CD4-positive, alpha-beta T cell treated with Interferon alpha-2 for 1 hour (primary cell): ENCODE measurements at regions not wholly inside any gene's neighbourhood (a gene's known extent, or its start where the extent isn't known, plus 50 kb on each side); places are given as distances from the start of the nearest gene placed in this dataset.

Experiments used
- DNase-seq, 2 donors: peaks; one replicate each; pipeline ENCODE4 v3.0.0-alpha.2; 2020 to 2022

DNA sequence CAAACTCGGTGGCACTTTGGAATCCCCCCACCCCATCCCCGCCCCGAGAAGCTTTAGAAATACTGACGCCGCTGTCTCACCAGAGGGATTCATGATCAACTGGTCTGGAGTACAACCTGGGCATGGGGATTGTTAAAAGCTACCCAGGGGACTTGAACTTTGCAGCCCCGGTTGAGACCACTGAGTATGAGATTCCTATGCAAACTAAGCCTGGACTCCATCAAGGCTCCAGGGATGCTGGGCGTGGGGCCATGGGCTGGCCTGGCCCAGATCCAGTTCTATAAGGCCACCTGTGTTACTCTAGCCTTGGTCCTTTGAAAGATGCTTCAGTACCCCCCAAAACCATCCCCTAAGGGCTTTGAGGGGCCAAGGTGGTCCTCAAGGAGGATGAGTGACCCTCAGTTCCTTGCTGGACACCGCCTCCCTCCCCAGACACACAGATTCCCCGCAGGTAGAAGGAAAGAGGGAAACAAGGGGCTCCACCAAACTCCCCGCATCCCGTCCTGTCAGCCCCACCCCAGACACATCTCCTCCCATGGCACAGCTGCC lies 68.5 kb downstream of the MRPL36 start:
- DNase-seq = no peak

DNA sequence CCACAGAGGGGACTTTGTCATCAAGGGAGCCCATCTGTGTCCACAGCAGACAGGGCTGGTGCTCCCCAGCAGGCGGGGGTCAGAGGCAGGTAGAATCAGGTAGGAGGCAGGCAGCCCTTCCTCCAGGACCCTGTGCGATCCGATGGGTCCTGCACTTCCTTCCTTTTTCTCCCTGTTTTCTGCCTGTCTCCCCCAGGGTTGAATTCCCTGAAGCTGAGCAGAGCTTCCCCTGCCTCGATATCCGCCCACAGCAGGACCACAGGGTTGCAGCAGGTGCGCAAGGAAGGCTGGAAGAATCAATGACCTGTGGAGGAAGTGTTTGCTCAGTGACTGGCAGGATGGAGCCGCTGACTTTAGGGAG lies 69.2 kb downstream of the MRPL36 start:
- DNase-seq = no peak

DNA sequence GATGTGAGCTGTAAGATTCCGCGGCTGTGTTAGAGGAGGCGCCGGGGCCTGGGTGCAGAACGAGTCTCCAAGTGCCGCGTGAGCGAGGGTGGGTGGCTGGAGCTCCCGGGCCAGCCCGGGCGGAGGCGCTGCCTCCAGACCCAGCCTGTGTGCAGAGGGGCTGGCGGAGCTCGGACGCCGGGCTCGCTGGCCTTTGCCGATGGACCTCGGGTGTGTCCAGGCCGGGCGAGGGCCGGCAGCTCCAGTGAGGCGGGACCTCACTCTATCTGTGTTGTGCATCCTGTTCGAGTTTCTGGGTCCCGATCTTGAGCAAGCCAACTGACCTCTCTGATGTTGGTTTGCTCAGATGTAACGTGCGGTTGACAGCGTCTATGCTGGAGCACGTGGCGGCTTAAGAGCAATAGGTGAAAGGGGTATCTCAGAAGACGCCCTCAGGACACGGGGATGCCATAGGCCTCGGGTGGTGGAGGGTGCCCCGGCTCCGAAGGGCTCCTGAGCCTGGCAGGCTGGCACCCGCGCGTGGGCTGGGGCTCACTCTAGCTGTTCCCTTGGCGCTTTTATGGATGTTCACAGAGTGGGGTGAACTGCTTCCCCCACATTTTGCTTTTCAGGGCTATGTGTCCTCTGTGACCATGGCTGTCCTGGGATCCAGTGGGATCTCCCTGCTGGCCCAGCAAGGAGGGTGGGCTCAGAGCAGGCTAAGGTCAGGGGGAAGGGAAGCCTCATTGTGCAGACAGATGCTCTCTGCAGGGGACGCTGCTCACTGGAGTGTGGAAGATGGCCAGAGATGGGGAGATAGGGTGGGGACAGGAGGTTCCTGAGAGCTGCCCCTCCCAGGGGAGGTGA lies 69.8 kb downstream of the MRPL36 start:
- no peak for DNase-seq

DNA sequence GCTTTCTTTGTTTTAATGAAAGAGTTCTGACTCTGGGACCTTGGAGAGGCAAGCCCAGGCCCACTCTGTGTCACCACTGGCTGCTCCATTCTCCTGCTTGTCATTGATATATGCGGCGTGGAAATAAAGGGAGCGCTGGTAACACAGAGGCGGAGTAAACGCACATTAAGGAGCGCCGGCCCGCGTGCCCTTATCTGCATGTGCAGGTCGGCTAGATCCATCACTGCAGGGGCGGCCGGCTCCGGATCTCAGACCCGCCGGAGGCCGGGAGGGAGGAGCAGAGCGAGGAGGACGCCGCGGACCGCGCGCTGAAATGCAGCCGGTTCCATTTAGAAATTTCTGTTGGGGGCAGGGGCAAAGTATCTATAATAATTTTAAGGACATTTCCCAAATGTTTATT lies 70.8 kb downstream of the MRPL36 start:
- DNase-seq = no peak

DNA sequence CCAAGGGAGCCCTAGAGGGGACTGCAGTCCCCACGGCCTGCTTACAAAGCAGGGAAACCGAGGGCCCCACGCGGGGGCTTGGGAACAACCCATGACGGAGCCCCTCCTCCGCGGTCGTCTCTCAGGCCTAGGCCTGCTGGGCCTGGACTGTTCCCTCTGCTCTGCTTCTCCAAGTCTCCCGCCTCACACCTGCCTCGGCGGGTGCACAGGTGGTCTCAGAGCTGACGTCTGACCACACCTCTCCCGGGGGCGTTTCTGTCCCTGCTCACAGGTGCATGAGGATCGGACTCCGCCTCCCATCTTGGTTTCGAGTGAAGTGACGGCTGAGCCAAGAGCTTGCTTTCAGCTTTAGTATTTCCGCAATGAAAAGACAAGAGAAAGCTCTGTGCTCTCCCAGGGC lies 72.1 kb downstream of the MRPL36 start:
- no peak for DNase-seq

DNA sequence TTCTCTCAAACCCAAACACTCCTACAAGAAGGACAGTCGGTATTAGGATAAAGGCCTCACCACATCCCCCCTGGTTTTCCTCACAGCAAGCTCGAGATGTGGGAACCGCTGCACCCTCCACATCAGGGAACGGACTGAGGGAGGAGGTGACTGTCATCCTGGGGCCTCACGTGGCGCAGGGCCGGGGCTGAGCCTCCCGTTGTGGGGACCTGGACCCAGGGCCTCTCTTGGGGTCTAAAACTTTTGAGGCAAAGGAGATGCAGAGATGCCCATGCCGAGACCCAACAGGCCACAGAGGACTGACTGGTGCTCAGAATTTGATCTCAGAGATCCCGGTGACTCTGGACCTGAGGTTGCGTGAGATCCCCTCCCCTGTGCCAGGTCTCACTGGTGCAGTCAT lies 72.7 kb downstream of the MRPL36 start:
- DNase-seq = no peak

DNA sequence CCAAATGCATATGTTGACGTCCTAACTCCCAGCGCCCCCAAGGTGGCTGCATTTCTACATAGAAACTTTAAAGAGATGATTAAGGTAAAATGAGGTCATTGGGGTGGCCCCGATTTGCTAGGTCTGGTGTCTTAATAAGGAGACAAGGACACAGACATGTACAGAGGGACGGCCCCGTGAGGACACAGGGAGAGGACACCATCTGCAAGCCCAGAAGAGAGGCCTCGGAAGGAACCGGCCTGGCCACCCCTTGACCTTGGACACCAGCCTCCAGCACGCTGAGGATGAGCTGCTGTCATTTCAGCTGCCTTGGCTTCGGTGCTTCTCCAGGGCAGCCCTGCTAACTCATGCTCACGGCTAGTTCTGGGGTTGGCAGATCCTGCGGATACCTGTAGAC lies 73.2 kb downstream of the MRPL36 start:
- DNase-seq = no peak

DNA sequence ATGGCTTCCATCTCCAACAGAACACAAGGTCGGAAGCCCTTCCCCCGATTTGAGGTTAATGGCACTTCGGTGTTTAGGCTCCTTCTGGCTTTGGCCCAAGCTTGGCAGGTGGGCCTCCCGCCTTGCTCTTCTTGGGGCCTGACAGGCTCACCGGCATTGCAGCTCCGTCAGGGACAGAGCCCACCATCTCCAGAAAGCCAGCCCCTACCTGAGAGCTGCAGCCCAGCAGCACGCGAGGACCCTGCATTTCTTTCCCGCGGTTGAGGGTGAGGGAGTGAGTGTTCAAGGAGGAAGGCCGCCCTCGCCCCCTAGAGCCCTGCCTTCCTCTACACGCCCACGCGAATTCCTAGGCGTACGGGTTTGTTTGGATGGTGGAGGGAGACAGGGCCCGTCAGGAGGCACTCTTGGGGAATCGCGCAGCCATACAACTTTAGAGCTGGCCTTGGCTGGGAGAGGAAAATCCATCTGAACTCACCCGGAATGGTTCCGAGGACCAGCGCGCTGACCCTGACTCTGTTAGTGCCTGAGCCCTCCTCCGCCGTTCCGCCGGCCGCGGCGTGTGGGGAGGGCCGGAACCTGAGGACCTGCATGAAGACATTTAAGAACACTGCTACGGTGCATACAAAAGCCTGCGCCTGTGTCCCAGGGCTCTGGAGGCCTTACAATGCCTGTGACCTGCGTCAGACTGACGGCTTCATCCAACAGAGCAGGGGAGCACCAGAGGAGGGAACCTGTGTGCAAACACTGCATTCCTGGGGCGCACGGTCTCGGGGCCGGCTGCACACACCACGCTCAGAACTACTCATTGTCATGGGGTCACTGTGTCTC lies 73.8 kb downstream of the MRPL36 start:
- no peak for DNase-seq

DNA sequence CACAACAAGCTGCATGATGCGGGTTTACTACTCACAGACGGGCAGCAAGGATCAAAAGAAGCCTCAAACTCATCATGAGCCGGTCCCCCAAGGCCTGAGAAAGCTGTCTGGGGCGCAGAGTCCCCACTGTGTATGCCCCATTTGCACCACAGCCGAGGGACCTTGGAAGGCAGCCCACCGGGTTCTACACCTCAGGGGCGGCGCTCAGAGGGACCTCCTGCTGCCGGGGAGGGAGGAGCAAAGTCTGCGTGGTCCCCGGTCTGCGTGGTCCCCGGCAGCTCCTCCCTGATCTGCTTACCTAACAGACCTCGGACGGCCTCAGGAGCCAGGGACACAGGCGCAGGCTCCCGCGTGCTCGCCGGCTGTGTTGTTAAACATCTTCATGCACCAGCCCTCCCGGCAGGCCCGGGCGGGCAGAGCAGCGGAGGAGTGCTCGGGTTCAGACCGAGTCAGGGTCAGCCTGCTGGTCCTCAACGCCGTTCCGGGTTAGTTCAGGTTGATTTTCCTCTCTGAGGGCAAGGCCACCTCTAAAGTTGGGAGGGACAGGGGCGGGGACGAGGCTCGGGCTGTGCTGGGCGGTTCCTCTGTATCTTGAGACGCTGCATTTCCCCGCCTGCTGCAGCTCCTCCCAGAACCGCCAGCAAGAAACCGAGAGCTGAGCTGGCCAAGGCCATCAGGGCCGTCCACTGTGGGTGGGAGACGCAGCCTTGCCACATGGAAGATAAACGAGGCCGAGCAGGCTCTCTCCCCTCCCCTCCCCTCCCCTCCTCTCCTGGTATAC lies 74.6 kb downstream of the MRPL36 start:
- DNase-seq = peak in 1 of 2 donors; percentile 30

DNA sequence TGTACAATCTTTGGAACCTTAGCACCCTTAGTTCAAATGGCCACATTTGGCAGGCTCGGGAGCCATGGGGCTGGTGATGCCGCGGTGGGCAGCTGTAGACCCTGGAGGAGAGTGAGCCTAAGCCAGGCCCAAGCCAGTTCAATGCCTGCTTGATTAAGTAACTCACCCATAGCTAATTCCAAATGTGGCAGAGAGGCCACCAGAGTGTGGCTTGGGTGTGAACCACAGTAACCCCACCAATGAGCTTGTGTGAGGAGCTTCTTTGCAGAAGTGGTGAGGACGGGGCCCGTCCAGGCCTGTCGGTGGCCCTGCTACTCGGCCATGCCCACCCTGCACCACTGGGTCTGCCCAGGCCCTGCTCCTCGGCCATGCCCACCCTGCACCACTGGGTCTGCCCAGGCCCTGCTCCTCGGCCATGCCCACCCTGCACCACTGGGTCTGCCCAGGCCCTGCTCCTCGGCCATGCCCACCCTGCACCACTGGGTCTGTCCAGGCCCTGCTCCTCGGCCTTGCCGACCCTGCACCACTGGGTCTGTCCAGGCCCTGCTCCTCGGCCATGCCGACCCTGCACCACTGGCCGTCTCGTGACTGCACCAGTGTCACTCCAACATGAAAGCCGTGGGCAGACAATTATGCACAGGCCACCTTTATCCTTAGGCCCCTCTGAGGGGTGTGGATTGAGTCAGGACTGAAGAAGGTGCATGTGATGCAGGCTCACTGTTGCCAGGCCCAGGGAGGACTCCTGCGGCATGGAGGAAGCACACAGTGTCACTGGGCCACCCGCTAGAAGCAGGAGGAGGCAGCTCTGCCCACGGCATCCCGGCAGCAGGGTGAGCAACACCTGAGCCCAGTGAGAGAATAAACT lies 75.4 kb downstream of the MRPL36 start:
- no peak for DNase-seq

DNA sequence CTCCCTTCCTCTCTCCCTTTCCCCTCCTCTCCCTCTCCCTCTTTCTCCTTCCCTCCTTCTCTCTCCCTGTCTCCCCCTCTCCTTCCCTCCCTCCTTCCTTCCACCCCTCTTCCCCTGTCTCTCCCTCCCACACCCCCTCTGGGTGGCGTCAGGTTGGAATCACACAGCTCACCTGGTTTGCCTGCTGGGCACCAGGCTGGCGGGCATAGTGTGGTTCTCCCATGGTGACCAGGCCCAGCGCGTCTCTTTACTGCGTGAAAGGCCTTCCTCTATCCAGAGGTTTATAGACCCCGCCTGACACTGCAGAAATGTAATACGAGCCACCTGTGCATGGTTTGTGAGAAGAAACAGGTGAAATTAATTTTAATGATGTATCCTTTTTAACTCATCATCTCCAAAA lies 76.2 kb downstream of the MRPL36 start:
- no peak for DNase-seq

DNA sequence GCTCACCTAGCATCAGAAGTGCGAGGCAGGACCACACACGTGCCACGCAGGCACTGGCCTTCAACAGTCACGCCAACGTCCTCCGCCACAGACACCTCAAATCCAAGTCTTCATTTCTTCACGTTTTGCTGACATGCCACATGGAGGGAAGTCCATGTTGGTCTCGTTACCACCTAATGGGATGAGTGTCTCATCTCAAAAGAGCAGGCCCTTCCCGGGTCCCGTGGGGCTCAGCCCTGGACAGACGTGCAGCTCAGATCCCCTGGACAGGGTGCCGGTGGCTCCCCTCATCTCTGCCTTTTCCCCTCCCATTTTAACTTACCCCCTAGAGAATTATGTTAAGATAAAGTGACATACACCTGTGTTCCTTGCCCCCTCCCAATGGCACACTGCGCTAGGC lies 76.8 kb downstream of the MRPL36 start:
- no peak for DNase-seq

DNA sequence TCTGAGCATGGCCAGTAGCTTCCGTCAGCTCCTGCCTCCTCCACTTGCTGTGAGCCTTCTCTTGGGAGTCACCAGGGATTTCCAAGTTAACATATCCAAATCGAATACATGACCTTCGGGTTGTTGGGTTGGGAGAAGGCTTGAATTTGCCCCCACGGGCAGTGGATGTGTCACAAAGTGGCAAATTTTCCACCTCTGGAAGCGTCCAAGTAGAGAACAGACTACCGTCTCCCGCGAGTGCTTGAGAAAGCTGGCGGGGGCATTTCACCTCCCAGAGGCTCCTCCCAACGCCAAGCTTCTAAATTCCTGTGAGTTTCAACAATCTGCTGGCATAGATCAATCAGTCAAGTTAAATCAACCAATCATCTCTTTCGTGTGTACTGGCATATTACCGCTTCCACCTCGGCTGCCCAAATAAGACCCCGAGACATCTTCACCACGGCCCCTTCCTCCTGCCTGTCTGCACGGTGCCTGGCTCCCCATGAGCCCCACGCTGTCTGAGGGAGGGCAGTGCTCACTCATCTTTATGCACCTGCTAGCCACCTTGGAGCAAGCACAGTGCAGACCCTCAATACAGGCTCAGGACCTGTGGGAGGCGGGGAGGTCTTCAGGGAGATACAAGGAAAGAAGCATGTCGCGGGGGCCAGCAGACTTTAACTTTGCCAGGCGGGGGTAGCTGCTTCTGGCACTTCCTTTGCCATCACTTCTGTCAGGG lies 79.1 kb downstream of the MRPL36 start:
- DNase-seq = no peak

DNA sequence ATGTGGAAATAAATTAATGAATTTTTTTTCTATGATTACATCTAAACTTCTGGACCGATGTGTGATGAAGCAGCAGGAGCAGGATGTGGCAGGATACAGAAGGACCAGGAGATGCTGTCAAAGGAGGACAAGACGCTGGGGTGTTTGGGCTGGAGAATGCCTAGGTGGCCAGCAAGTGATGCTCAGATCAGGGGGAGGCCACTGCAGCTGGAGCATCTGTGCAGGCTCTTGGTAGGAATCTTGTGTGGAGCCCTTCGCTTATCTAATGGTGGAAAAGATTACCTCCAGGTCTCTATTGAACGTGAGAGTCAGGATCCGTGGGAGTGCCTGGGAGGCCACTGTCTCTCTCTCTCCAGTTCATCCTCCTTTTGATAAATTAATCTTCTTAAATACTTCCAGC lies 79.8 kb downstream of the MRPL36 start:
- DNase-seq = no peak

DNA sequence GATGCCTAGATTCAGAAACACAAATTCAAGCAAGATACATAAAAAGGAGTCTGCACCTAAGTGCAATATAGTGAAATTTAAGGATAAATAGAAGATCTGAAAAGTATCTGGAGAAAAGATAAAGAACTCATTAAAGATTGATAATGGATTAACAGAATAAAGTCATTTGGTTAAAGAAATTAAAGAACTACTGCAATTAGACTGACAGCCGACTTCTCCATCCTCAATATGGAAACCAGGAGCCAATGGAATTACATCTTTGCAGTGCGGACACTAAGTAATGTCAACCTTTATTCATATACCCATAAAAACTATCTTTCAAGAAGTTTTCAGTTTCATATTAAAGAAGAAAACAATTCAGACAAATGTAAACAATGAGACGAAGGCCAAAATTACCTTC lies 81.0 kb downstream of the MRPL36 start:
- no peak for DNase-seq

DNA sequence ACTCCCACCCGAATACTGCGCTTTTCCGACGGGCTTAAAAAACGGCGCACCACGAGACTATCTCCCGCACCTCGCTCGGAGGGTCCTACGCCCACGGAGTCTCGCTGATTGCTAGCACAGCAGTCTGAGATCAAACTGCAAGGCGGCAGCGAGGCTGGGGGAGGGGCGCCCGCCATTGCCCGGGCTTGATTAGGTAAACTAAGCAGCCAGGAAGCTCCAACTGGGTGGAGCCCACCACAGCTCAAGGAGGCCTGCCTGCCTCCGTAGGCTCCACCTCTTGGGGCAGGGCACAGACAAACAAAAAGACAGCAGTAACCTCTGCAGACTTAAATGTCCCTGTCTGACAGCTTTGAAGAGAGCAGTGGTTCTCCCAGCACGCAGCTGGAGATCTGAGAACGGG lies 89.5 kb downstream of the MRPL36 start:
- peak; percentile 26 to 55 for DNase-seq

DNA sequence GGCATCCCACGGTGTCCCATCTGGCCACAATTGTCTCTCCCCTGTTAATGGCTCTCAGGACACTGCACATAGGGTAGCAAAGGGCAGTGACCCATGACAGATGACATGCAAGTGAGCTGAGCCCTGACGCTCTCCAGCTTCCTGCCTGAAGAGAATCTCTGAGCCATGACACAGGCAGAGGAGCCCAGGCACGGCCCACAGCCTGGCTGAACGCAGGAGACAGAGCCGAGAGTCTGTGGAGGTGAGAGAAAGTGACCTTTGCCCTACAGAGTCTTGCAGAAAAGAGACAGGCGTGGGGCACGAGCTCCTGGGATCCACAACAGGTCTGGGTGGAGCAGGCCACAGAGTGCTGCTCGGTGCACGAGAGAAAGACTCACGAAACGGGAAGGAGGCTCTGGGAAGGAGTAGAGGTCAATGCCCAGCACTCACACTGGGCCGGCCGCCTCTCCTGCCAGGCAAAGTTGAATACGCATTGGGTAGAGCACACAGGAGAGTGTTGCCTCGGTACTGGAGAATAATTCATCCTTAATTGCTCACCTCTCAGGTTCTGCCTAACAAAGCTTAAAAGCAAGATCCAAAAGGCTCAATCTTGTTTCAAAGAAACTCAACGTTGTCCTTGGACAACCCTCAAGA lies 90.3 kb downstream of the MRPL36 start:
- DNase-seq = no peak

DNA sequence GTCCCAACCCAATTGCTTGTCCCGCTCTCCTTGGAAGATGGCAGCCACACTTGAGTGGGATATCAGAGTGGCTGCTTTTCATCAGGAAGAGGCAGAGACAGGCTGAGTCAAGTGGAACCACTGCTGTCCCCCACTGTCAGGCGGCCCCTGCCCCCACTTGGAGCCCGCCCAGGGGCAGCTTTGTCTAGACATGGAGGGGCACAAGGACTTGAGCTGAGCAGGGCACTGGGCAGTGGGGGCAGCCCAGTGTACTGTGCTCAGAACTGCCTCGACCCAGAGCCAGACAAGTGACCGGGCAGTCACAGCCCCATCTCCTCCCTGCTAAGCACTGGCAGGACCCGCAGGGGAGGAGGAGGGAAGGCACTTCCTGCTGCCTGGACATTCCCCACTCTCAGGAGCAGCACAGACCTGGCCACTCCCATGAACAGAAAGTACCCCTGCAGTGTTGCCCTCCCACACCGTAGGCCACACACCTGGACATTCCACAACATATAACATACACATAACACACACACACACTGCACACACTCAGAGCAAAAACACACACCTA lies 91.0 kb downstream of the MRPL36 start:
- no peak for DNase-seq

DNA sequence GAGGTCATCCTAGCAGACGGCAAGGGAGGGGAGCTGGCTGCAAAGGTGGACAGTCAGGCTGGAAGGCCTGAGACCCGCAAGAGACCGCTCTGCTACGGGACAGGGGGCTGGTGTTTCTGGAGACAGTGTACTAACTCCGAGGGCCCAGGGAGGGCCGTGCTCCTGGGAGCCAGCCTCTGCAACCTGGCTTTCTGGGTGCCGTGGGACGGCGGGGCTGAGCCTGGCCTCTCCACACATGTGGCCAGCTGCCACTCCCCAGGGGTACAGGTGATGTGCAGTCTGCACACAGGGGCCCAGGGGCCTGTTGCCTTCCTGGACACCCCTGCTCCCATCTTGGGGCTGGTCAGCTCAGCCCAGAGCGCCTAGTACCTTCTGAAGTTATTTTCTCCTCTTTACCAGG lies 92.2 kb downstream of the MRPL36 start:
- DNase-seq = no peak

DNA sequence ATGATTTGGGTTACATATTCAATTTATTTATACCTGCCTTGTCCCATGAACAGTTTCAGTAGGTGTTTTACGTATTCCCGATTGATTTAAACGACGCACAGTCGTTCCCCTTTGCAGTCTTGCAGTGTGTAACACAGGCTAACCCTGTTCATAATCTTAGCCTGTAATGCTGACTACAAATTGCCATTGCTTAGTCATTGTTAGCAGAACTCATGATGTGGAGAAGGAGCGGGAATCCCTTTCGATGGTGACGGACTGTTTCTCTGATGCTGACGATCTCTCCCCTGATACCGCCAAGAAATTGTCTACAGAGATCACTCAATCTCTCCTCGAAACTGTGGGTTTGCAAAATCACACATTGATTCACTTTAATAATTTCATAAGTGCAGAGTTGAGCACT lies 93.2 kb downstream of the MRPL36 start:
- no peak for DNase-seq

DNA sequence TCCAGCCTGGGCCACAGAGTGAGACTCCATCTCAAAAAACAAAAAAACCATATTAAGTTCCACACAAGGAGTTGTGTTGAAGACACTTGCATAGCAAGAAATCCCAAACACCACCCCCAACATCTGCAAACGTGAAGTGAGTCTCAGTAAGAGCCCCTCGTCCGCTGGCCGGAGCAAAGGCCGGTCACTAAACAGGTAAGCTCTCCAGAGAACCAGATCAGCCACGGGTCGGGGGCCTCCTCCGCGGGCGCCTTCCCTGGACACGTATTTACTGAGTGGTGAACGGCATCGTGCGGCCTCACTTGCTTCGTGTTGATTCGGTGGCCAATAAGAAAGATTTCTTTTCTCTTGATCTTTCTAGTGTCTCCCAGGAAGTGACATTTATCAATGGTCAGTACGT lies 93.6 kb downstream of the MRPL36 start:
- DNase-seq = no peak
